ENCODE measurements at regions not wholly inside any gene's neighbourhood (a gene's known extent, or its start where the extent isn't known, plus 50 kb on each side); places are given as distances from the start of the nearest gene placed in this dataset.

- TF ChIP-seq CTCF (IDR thresholded peaks at IDR 0.05), result no peak
- ATAC-seq (no peak), DNase-seq (no peak)
- Histone ChIP-seq H3K4me1 (no peaks in the 10 kb centered on the region), H3K36me3 (no peaks in the 10 kb centered on the region), H3K9me3 (peaks cover 0 to 14% (median 5%) of the 10 kb centered on the region in 11 donors), H3K27ac (no peak overlapping the region), H3K4me3 (no peak overlapping the region), H3K27me3 (peaks cover 0 to 5% (median 0%) of the 10 kb centered on the region in 7 donors)
- intact Hi-C loops (cut with DNase I), result no loop called here
Measured at GRCh38 chr20:39309458-39309857, 347.3 kb downstream of the DHX35 start.

GRCh38 chr20:39302312-39302711, 340.2 kb downstream of the DHX35 start:
- Histone ChIP-seq H3K4me3 (no peak overlapping the region), H3K9me3 (peaks cover 0 to under 1% (median 0%) of the 10 kb centered on the region in 11 donors), H3K27ac (no peak overlapping the region), H3K27me3 (peaks cover 0 to 13% (median 0%) of the 10 kb centered on the region in 7 donors), H3K36me3 (no peaks in the 10 kb centered on the region), H3K4me1 (no peaks in the 10 kb centered on the region)
- intact Hi-C loops (cut with DNase I), result no loop called here
- WGBS, 2 donors, result 88% methylated on average over 4 of the region's 4 CpGs
- ATAC-seq (no peak), DNase-seq (no peak)
- TF ChIP-seq CTCF (IDR thresholded peaks at IDR 0.05), result no peak

- ATAC-seq, result no peak
- H3K27me3 ChIP-seq, result peaks cover 0 to 13% (median 0%) of the 10 kb centered on the region in 7 donors
- intact Hi-C loops (cut with DNase I), result no loop called here
- H3K27ac ChIP-seq, result no peak overlapping the region
- H3K36me3 ChIP-seq, result no peaks in the 10 kb centered on the region
- no peaks in the 10 kb centered on the region for H3K9me3 ChIP-seq
- H3K4me1 ChIP-seq, result no peaks in the 10 kb centered on the region
- H3K4me3 ChIP-seq, result no peak overlapping the region
- DNase-seq, result no peak
- no peak for TF ChIP-seq CTCF (IDR thresholded peaks at IDR 0.05)
- 77 to 86% methylated on average over 2 of the region's 2 CpGs for WGBS, 2 donors
Measured at GRCh38 chr20:39299783-39300182, 337.6 kb downstream of the DHX35 start.

GRCh38 chr20:39298571-39299506, 336.7 kb downstream of the DHX35 start:
- Histone ChIP-seq H3K27ac (no peak overlapping the region), H3K36me3 (no peaks in the 10 kb centered on the region), H3K27me3 (peaks cover 0 to 13% (median 0%) of the 10 kb centered on the region in 7 donors), H3K4me1 (no peaks in the 10 kb centered on the region), H3K4me3 (no peak overlapping the region), H3K9me3 (no peaks in the 10 kb centered on the region)
- 61% methylated on average over 12 of the region's 12 CpGs for WGBS, 2 donors
- intact Hi-C loops (cut with DNase I), result no loop called here
- TF ChIP-seq CTCF (IDR thresholded peaks at IDR 0.05), result no peak
- ATAC-seq (no peak), DNase-seq (no peak)
